K562 (cell line): ENCODE measurements at regions not wholly inside any gene's neighbourhood (a gene's known extent, or its start where the extent isn't known, plus 50 kb on each side); places are given as distances from the start of the nearest gene placed in this dataset.

Experiments used
- ASH1L ChIP-seq: fragments of 450-650 bp; IDR thresholded peaks from 2 replicates; pipeline ENCODE4 v1.6.1; 2018; ENCODE audit warnings: borderline replicate concordance, mild to moderate bottlenecking, low read depth; ENCODE audit not compliant: partially characterized antibody
- CTCF ChIP-seq, 3 experiments: IDR thresholded peaks in 2 of 3; conservative IDR thresholded peaks in 1 of 3; 2 replicates each; pipeline ENCODE4 v1.5.1; 2011 to 2012; ENCODE audit warnings: low read length in 3 of 3, mild to moderate bottlenecking in 3 of 3, control low read depth in 2 of 3, improper control_type of control experiment in 1 of 3, inconsistent platforms in 1 of 3, low read depth in 1 of 3, mixed read lengths in 1 of 3, moderate library complexity in 1 of 3; ENCODE audit not compliant: insufficient read depth in 2 of 3
- KDM1A ChIP-seq, 2 experiments: fragments of 450-650 bp; IDR thresholded peaks; 2 replicates each; pipeline ENCODE4 v1.6.1; 2016; ENCODE audit warnings: mild to moderate bottlenecking in 2 of 2
- MYBL2 ChIP-seq, 2 experiments: fragments of 450-650 bp in 1 of 2; sonication (generic) in 1 of 2; formaldehyde crosslinking in 1 of 2; IDR thresholded peaks; 2 replicates each; pipeline versions ENCODE4 v1.6.1 to v1.8.1; 2017 to 2022; ENCODE audit warnings: borderline replicate concordance in 1 of 2, inconsistent platforms in 1 of 2, low read depth in 1 of 2, mild to moderate bottlenecking in 1 of 2, missing genetic modification reagents in 1 of 2, moderate library complexity in 1 of 2
- POLR2A ChIP-seq: fragments of 450-650 bp; conservative IDR thresholded peaks from 2 replicates; pipeline ENCODE4 v1.6.1; 2016
- POLR2AphosphoS5 ChIP-seq: IDR thresholded peaks from 2 replicates; pipeline ENCODE4 v1.6.1; 2011; ENCODE audit warnings: mild to moderate bottlenecking, low read depth, low read length, moderate library complexity; ENCODE audit not compliant: control insufficient read depth, insufficient read depth
- RAD21 ChIP-seq, 2 experiments: fragments of 250-450 bp in 1 of 2; fragments of 450-650 bp in 1 of 2; sonication (Bioruptor Pico) in 1 of 2; formaldehyde crosslinking in 1 of 2; IDR thresholded peaks in 1 of 2; conservative IDR thresholded peaks in 1 of 2; 2 replicates each; pipeline versions ENCODE4 v1.4.0 to v1.8.0; 2020 to 2022; ENCODE audit warnings: mild to moderate bottlenecking in 2 of 2, moderate library complexity in 1 of 2
- TAF1 ChIP-seq: IDR thresholded peaks from 2 replicates; pipeline ENCODE4 v1.6.1; 2011; ENCODE audit warnings: mild to moderate bottlenecking, low read length, moderate library complexity; ENCODE audit not compliant: insufficient read depth, control insufficient read depth, severe bottlenecking; ENCODE audit errors: extremely low read depth
- TCF3 ChIP-seq: sonication (generic); formaldehyde crosslinking; IDR thresholded peaks from 2 replicates; pipeline ENCODE4 v1.4.0; 2020; ENCODE audit warnings: mild to moderate bottlenecking, missing genetic modification reagents
- USF2 ChIP-seq: sonication (generic); formaldehyde crosslinking; IDR thresholded peaks from 2 replicates; pipeline ENCODE4 v1.5.0; 2020; ENCODE audit warnings: missing genetic modification reagents
- ZBTB7A ChIP-seq: IDR thresholded peaks from 2 replicates; pipeline ENCODE4 v1.6.1; 2011; ENCODE audit warnings: low read depth, mild to moderate bottlenecking, low read length, moderate library complexity, borderline replicate concordance; ENCODE audit not compliant: control insufficient read depth
- ZNF274 ChIP-seq: IDR thresholded peaks from 2 replicates; pipeline ENCODE4 v1.6.1; 2011; ENCODE audit warnings: low read depth, mild to moderate bottlenecking, low read length, moderate library complexity, borderline replicate concordance
- ZNF318 ChIP-seq, 2 experiments: fragments of 450-650 bp; IDR thresholded peaks; 2 replicates each; pipeline ENCODE4 v1.6.1; 2016; ENCODE audit warnings: mild to moderate bottlenecking in 2 of 2, borderline replicate concordance in 1 of 2, low read depth in 1 of 2, moderate library complexity in 1 of 2

GRCh38 chr7:68424658-68425297 is 1173.5 kb upstream of the AUTS2 start:
- TF ChIP-seq MYBL2 (IDR thresholded peaks at IDR 0.05; ENCODE audit: low read depth) (no peak), MYBL2 (CRISPR knock-in tag; IDR thresholded peaks at IDR 0.05; ENCODE audit: borderline replicate concordance) (no peak), KDM1A (IDR thresholded peaks at IDR 0.05) (no peak), USF2 (CRISPR knock-in tag) (no peak), POLR2A (no peak), TCF3 (CRISPR knock-in tag) (no peak), CTCF (IDR thresholded peaks at IDR 0.05 in 2 of 3, conservative IDR thresholded peaks at IDR 0.05 in 1 of 3; ENCODE audit: insufficient read depth in 2 of 3, low read depth in 1 of 3, low read length in 3 of 3) (no peak), ASH1L (no peak), ZNF318 (IDR thresholded peaks at IDR 0.05; ENCODE audit: borderline replicate concordance in 1 of 2, low read depth in 1 of 2) (no peak), POLR2AphosphoS5 (no peak), TAF1 (no peak), ZNF274 (no peak), RAD21 (CRISPR knock-in tag; conservative IDR thresholded peaks at IDR 0.05 in 1 of 2, IDR thresholded peaks at IDR 0.05 in 1 of 2) (no peak), ZBTB7A (no peak)
